Mesenchymal stem cell (in vitro differentiated cells and primary cell): ENCODE measurements at regions not wholly inside any gene's neighbourhood (a gene's known extent, or its start where the extent isn't known, plus 50 kb on each side); places are given as distances from the start of the nearest gene placed in this dataset.

Experiments
- DNase-seq: peaks from one replicate; pipeline ENCODE4 v3.0.0-alpha.2; 2013
- H2AFZ ChIP-seq: one replicate; pipeline ENCODE4 v1.6.1; 2013; ENCODE audit warnings: low read depth, mild to moderate bottlenecking, control low read depth, inconsistent platforms, low read length, moderate library complexity
- H2AK5ac ChIP-seq: 2 replicates; pipeline ENCODE4 v1.6.1; 2013; ENCODE audit warnings: low read length, moderate library complexity, mild to moderate bottlenecking, inconsistent platforms; ENCODE audit not compliant: severe bottlenecking
- H2BK120ac ChIP-seq: one replicate; pipeline ENCODE4 v1.6.1; 2013; ENCODE audit warnings: low read depth, mild to moderate bottlenecking, inconsistent platforms, low read length, moderate library complexity
- H2BK12ac ChIP-seq, 2 experiments: one replicate each; pipeline ENCODE4 v1.6.1; 2013; ENCODE audit warnings: inconsistent platforms in 2 of 2, low read length in 2 of 2, mild to moderate bottlenecking in 2 of 2, moderate library complexity in 2 of 2, control low read depth in 1 of 2
- H2BK15ac ChIP-seq: one replicate; pipeline ENCODE4 v1.6.1; 2013; ENCODE audit warnings: mild to moderate bottlenecking, low read depth, inconsistent platforms; ENCODE audit not compliant: poor library complexity, severe bottlenecking
- H2BK5ac ChIP-seq: 2 replicates; pipeline ENCODE4 v1.6.1; 2013; ENCODE audit warnings: low read depth, mild to moderate bottlenecking, low read length, control low read depth, inconsistent platforms; ENCODE audit not compliant: poor library complexity, severe bottlenecking
- H3K14ac ChIP-seq, 2 experiments: one replicate each; pipeline ENCODE4 v1.6.1; 2013; ENCODE audit warnings: inconsistent platforms in 2 of 2, low read length in 2 of 2, control low read depth in 1 of 2, mild to moderate bottlenecking in 1 of 2, moderate library complexity in 1 of 2
- H3K18ac ChIP-seq, 2 experiments: one replicate each; pipeline ENCODE4 v1.6.1; 2013; ENCODE audit warnings: inconsistent platforms in 2 of 2, low read length in 2 of 2, control low read depth in 1 of 2, low read depth in 1 of 2, mild to moderate bottlenecking in 1 of 2
- H3K23ac ChIP-seq, 2 experiments: one replicate each; pipeline ENCODE4 v1.6.1; 2013; ENCODE audit warnings: inconsistent platforms in 2 of 2, low read length in 2 of 2, mild to moderate bottlenecking in 2 of 2, moderate library complexity in 2 of 2, control low read depth in 1 of 2
- H3K27ac ChIP-seq: 2 replicates; pipeline ENCODE4 v1.5.1; 2013; ENCODE audit warnings: mild to moderate bottlenecking, moderate library complexity, low read length, control low read depth, inconsistent platforms; ENCODE audit not compliant: poor library complexity, severe bottlenecking
- H3K27me3 ChIP-seq, 2 experiments: 2 replicates each; pipeline versions ENCODE4 v1.6.1 to v1.7.0; 2013; ENCODE audit warnings: low read length in 2 of 2, mild to moderate bottlenecking in 2 of 2, moderate library complexity in 2 of 2, control low read depth in 1 of 2, inconsistent platforms in 1 of 2; ENCODE audit not compliant: control insufficient read depth in 1 of 2, insufficient read depth in 1 of 2
- H3K36me3 ChIP-seq, 2 experiments: 2 replicates each; pipeline versions ENCODE4 v1.6.1 to v1.7.0; 2013; ENCODE audit warnings: low read length in 2 of 2, control low read depth in 1 of 2, inconsistent platforms in 1 of 2, low read depth in 1 of 2, mild to moderate bottlenecking in 1 of 2; ENCODE audit not compliant: insufficient read depth in 2 of 2, control insufficient read depth in 1 of 2
- H3K4ac ChIP-seq, 2 experiments: one replicate each; pipeline ENCODE4 v1.6.1; 2013; ENCODE audit warnings: inconsistent platforms in 2 of 2, low read length in 2 of 2, mild to moderate bottlenecking in 2 of 2, moderate library complexity in 2 of 2, control low read depth in 1 of 2, low read depth in 1 of 2
- H3K4me1 ChIP-seq: 2 replicates; pipeline ENCODE4 v1.6.1; 2013; ENCODE audit warnings: low read depth, low read length, control low read depth; ENCODE audit not compliant: control insufficient read depth, insufficient read depth
- H3K4me2 ChIP-seq: 2 replicates; pipeline ENCODE4 v1.6.1; 2013; ENCODE audit warnings: low read length, mild to moderate bottlenecking, inconsistent platforms; ENCODE audit not compliant: poor library complexity, severe bottlenecking
- H3K4me3 ChIP-seq, 2 experiments: 2 replicates each; pipeline versions ENCODE4 v1.5.1 to v1.7.0; 2013; ENCODE audit warnings: low read length in 2 of 2, mild to moderate bottlenecking in 2 of 2, control low read depth in 1 of 2, low read depth in 1 of 2; ENCODE audit not compliant: insufficient read depth in 1 of 2
- H3K79me1 ChIP-seq: replicated peaks from 2 replicates; pipeline ENCODE4 v1.6.1; 2013; ENCODE audit warnings: mild to moderate bottlenecking, control low read depth, low read length, inconsistent platforms; ENCODE audit not compliant: poor library complexity, severe bottlenecking
- H3K9ac ChIP-seq: 2 replicates; pipeline ENCODE4 v1.7.0; 2013; ENCODE audit warnings: mild to moderate bottlenecking, low read length, moderate library complexity
- H3K9me3 ChIP-seq: 2 replicates; pipeline ENCODE4 v1.7.0; 2013; ENCODE audit warnings: mild to moderate bottlenecking, low read length; ENCODE audit not compliant: control insufficient read depth
- H4K8ac ChIP-seq: one replicate; pipeline ENCODE4 v1.6.1; 2013; ENCODE audit warnings: inconsistent platforms, mild to moderate bottlenecking, low read length, moderate library complexity
- H4K91ac ChIP-seq: one replicate; pipeline ENCODE4 v1.6.1; 2013; ENCODE audit warnings: mild to moderate bottlenecking, low read length, inconsistent platforms
- WGBS: methylation state at CpG from one replicate; pipeline ENCODE4 v1.1.7; 2013; ENCODE audit warnings: mixed read lengths; 5-methylcytosine and 5-hydroxymethylcytosine counted together

- H2AK5ac ChIP-seq = no peak overlapping the region
- H4K91ac ChIP-seq = no peak overlapping the region
- WGBS = 87% methylated on average over 1 of the region's 1 CpG
- no peak overlapping the region for H3K9ac ChIP-seq
- H3K23ac ChIP-seq = no peak overlapping the region
- no peak overlapping the region for H3K4ac ChIP-seq
- H2BK5ac ChIP-seq = no peak overlapping the region
- H2BK12ac ChIP-seq = no peak overlapping the region
- no peak overlapping the region for H3K4me3 ChIP-seq
- H2BK15ac ChIP-seq = no peak overlapping the region
- H3K79me1 ChIP-seq = no peaks in the 10 kb centered on the region
- no peaks in the 10 kb centered on the region for H3K4me1 ChIP-seq
- no peaks in the 10 kb centered on the region for H3K27me3 ChIP-seq
- H2AFZ ChIP-seq = no peak overlapping the region
- no peaks in the 10 kb centered on the region for H3K36me3 ChIP-seq
- H3K9me3 ChIP-seq = no peaks in the 10 kb centered on the region
- no peak overlapping the region for H3K18ac ChIP-seq
- no peak overlapping the region for H4K8ac ChIP-seq
- DNase-seq = no peak
- H3K27ac ChIP-seq = no peak overlapping the region
- no peak overlapping the region for H3K4me2 ChIP-seq
- H3K14ac ChIP-seq = no peak overlapping the region
- no peak overlapping the region for H2BK120ac ChIP-seq
Observed at GRCh38 chr2:77938462-77938861, 416.3 kb upstream of the LRRTM4 start.

DNA sequence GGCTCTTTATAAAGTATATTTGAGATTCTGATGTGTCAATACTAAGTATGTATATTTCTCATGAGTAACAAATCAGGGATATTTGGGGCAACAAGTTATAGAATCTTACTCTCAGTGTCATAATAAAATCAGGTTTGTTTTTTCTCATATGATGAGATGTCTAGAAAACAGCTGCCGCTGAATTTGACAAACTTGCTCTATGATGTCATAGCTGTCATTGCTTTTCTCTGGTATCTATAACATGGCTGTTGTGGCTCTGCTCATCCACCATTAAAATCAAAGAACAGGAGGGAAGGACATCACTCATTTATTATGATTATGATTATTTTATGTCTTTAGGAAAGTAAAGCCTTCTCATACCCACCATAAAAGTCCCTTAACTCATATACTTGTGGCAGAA lies 417.2 kb upstream of the LRRTM4 start:
- Histone ChIP-seq H3K79me1 (no peaks in the 10 kb centered on the region), H3K4me2 (no peak overlapping the region)

DNA sequence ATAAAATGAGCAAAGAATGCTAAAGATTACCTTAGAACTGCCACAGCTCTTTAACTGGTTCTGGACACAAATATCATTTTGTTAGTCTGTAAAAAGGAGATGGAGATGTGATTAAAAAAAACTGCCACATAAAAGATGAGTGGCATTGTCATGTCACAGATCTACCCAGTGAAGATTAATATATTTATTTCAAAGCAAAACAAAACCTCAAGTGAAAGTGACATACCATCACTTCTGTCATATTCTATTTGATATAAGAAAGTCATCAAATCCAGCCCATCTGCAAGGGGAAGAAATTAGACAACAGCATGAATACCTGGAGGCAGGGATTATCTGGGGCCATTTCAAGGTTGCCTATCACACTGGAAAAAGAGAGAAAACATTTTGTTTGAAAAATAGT lies 417.6 kb upstream of the LRRTM4 start:
- no peaks in the 10 kb centered on the region for H3K9me3 ChIP-seq
- H3K9ac ChIP-seq = no peak overlapping the region
- H2BK15ac ChIP-seq = no peak overlapping the region
- H2BK5ac ChIP-seq = no peak overlapping the region
- H3K79me1 ChIP-seq = no peaks in the 10 kb centered on the region
- no peak for DNase-seq
- H3K36me3 ChIP-seq = no peaks in the 10 kb centered on the region
- no peaks in the 10 kb centered on the region for H3K4me1 ChIP-seq
- H3K4me2 ChIP-seq = no peak overlapping the region
- no peak overlapping the region for H3K27ac ChIP-seq
- H3K18ac ChIP-seq = no peak overlapping the region
- H3K23ac ChIP-seq = no peak overlapping the region
- H2BK12ac ChIP-seq = no peak overlapping the region
- H2AFZ ChIP-seq = no peak overlapping the region
- no peaks in the 10 kb centered on the region for H3K27me3 ChIP-seq
- H3K14ac ChIP-seq = no peak overlapping the region
- no peak overlapping the region for H3K4me3 ChIP-seq
- no peak overlapping the region for H2BK120ac ChIP-seq
- H3K4ac ChIP-seq = no peak overlapping the region
- no peak overlapping the region for H4K8ac ChIP-seq
- no peak overlapping the region for H2AK5ac ChIP-seq
- no peak overlapping the region for H4K91ac ChIP-seq

More for the DNA sequence above, 417.2 kb upstream of the LRRTM4 start:
- WGBS = 89% methylated on average over 1 of the region's 1 CpG
- no peak overlapping the region for H3K14ac ChIP-seq
- DNase-seq = no peak
- H2BK12ac ChIP-seq = no peak overlapping the region
- H2AFZ ChIP-seq = no peak overlapping the region
- H2AK5ac ChIP-seq = no peak overlapping the region
- H3K23ac ChIP-seq = no peak overlapping the region
- no peak overlapping the region for H3K27ac ChIP-seq
- H3K9me3 ChIP-seq = no peaks in the 10 kb centered on the region
- H3K4me3 ChIP-seq = no peak overlapping the region
- H3K9ac ChIP-seq = no peak overlapping the region
- H2BK120ac ChIP-seq = no peak overlapping the region
- H2BK5ac ChIP-seq = no peak overlapping the region
- H4K8ac ChIP-seq = no peak overlapping the region
- no peaks in the 10 kb centered on the region for H3K4me1 ChIP-seq
- no peak overlapping the region for H3K4ac ChIP-seq
- H3K18ac ChIP-seq = no peak overlapping the region
- no peaks in the 10 kb centered on the region for H3K27me3 ChIP-seq
- no peak overlapping the region for H2BK15ac ChIP-seq
- no peaks in the 10 kb centered on the region for H3K36me3 ChIP-seq
- no peak overlapping the region for H4K91ac ChIP-seq

DNA sequence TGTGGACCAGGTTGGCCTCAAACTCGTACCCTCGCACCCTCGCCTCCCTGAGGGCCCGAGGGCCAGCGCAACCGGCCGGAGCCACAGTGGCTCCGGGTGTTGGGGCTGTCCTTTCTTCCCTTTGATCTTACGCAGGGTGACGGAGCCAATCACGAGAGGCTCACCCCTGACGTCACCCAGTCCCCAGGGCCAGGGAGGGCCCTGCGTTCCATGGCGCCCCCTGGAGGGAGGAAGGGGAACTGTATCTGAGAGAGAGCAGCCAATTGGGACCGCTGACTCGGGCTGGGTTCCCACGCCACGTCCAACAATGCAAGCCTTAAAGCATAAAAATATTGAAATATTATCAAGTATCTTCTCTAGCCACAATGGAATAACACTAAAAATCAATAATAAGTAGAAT lies 432.8 kb upstream of the LRRTM4 start:
- DNase-seq = no peak

More for the DNA sequence above, 432.8 kb upstream of the LRRTM4 start:
- Histone ChIP-seq H2BK5ac (no peak overlapping the region), H3K9ac (no peak overlapping the region), H2AFZ (no peak overlapping the region), H3K4me2 (no peak overlapping the region), H3K36me3 (no peaks in the 10 kb centered on the region), H3K14ac (no peak overlapping the region), H3K23ac (no peak overlapping the region), H2BK12ac (no peak overlapping the region), H3K79me1 (no peaks in the 10 kb centered on the region), H3K27ac (no peak overlapping the region), H3K18ac (no peak overlapping the region), H2BK120ac (no peak overlapping the region), H3K4me3 (no peak overlapping the region), H4K8ac (no peak overlapping the region), H4K91ac (no peak overlapping the region), H3K9me3 (peaks cover 15% of the 10 kb centered on the region), H3K4me1 (no peaks in the 10 kb centered on the region), H2BK15ac (no peak overlapping the region), H3K27me3 (no peaks in the 10 kb centered on the region), H3K4ac (no peak overlapping the region), H2AK5ac (no peak overlapping the region)
- WGBS = 94% methylated on average over 8 of the region's 18 CpGs
